ENCODE measurements at regions not wholly inside any gene's neighbourhood (a gene's known extent, or its start where the extent isn't known, plus 50 kb on each side); places are given as distances from the start of the nearest gene placed in this dataset.

DNA sequence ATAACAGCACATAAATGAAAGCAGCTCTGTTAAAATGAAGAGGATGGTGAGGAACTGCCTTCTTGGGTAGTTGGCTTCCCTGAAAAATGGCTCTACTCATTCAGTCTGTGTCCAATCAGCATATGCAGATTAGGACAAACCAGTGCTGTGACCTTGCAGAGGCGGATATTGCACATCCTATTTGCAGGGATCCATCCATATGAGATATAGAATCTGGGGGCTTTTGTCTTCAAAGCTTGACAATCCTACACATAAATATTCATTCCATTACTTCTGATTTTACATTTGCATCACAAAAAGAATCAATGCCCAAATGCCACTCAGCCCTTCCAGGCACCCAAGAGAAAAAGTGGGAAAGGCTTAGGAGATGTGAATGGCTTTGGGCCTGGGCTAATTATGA is 383.7 kb downstream of the EMP1 start (continued):
- no peak for TF ChIP-seq MAX (IDR thresholded peaks at IDR 0.05)
- TF ChIP-seq RAD21 (IDR thresholded peaks at IDR 0.05; ENCODE audit: low read depth): no peak

- BruUV-seq (replicated peaks): no TSS peak
- Histone ChIP-seq H3K36me3 (ENCODE audit: control insufficient read depth in 1 of 2, insufficient read depth in 2 of 2, low read length in 2 of 2) (no peaks in the 10 kb centered on the region), H3K4me3 (replicated peaks in 1 of 2; ENCODE audit: low read depth in 1 of 2, low read length in 2 of 2) (no peak overlapping the region), H4K20me1 (ENCODE audit: insufficient read depth) (no peaks in the 10 kb centered on the region), H3K9me3 (ENCODE audit: control insufficient read depth in 1 of 2, insufficient read depth in 1 of 2, low read depth in 1 of 2, low read length in 2 of 2) (no peaks in the 10 kb centered on the region), H3K27ac (ENCODE audit: low read depth, low read length) (peak overlapping the region; percentile 38; the same call in 1 of the 2 replicates), H3K9me2 (ENCODE audit: insufficient read depth) (no peaks in the 10 kb centered on the region), H3K4me2 (ENCODE audit: low read length) (no peak overlapping the region), H3K79me2 (ENCODE audit: insufficient read depth, low read length) (no peaks in the 10 kb centered on the region), H2AFZ (ENCODE audit: low read depth, low read length, poor library complexity, severe bottlenecking) (no peak overlapping the region), H3K9ac (ENCODE audit: low read length) (no peak overlapping the region), H3K27me3 (ENCODE audit: insufficient read depth, low read length) (no peaks in the 10 kb centered on the region), H3K4me1 (ENCODE audit: control insufficient read depth in 1 of 2, insufficient read depth in 2 of 2, low read length in 2 of 2) (peaks cover 68 to 72% of the 10 kb centered on the region in 2 experiments)
- ChIA-PET CTCF (interaction anchor here (1.4 kb wide), 1 partner anchor 42 kb away, joined by 3 read pairs; no protein-coding TSS in a partner anchor), RAD21 (ENCODE audit: low non-redundant PET in 1 of 2, low total read pairs in 2 of 2, uncharacterized antibody in 2 of 2, unreplicated experiment in 2 of 2) (no interaction called here), POLR2A (no interaction called here)
- intact Hi-C loops (cut with micrococcal nuclease): no loop called here
- no peak for DNase-seq (ENCODE audit: low read depth, low spot score)
- ATAC-seq: no peak
- TF ChIP-seq SIN3A (IDR thresholded peaks at IDR 0.05; ENCODE audit: low read depth) (no peak), CEBPB (IDR thresholded peaks at IDR 0.05; ENCODE audit: low read depth) (no peak), JUND (IDR thresholded peaks at IDR 0.05) (no peak), TCF7L2 (IDR thresholded peaks at IDR 0.05; ENCODE audit: borderline replicate concordance, extremely low read depth, insufficient read depth, insufficient read length) (no peak), SRF (IDR thresholded peaks at IDR 0.05; ENCODE audit: low read depth) (no peak)
- TF ChIP-seq, protein P1, sequence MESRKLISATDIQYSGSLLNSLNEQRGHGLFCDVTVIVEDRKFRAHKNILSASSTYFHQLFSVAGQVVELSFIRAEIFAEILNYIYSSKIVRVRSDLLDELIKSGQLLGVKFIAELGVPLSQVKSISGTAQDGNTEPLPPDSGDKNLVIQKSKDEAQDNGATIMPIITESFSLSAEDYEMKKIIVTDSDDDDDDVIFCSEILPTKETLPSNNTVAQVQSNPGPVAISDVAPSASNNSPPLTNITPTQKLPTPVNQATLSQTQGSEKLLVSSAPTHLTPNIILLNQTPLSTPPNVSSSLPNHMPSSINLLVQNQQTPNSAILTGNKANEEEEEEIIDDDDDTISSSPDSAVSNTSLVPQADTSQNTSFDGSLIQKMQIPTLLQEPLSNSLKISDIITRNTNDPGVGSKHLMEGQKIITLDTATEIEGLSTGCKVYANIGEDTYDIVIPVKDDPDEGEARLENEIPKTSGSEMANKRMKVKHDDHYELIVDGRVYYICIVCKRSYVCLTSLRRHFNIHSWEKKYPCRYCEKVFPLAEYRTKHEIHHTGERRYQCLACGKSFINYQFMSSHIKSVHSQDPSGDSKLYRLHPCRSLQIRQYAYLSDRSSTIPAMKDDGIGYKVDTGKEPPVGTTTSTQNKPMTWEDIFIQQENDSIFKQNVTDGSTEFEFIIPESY (IDR thresholded peaks at IDR 0.05; ENCODE audit: extremely low read depth, insufficient replicate concordance, low read length): no peak
These were observed 380.5 kb downstream of the EMP1 start for GRCh38 chr12:13576935-13577500.

All from HCT116 (cell line).